Endodermal cell (in vitro differentiated cells): ENCODE measurements at regions not wholly inside any gene's neighbourhood (a gene's known extent, or its start where the extent isn't known, plus 50 kb on each side); places are given as distances from the start of the nearest gene placed in this dataset.

ENCODE experiments used
- DNase-seq: peaks from one replicate; pipeline ENCODE4 v3.0.0-alpha.2; 2017
- H3K27ac ChIP-seq: 2 replicates; pipeline ENCODE4 v1.5.1; 2013; ENCODE audit warnings: mild to moderate bottlenecking, low read depth, low read length, moderate library complexity
- H3K27me3 ChIP-seq: 2 replicates; pipeline ENCODE4 v1.6.1; 2013; ENCODE audit warnings: mild to moderate bottlenecking, low read length, moderate library complexity; ENCODE audit not compliant: insufficient read depth, control insufficient read depth, poor library complexity, severe bottlenecking
- H3K36me3 ChIP-seq: 2 replicates; pipeline ENCODE4 v1.7.0; 2013; ENCODE audit warnings: mild to moderate bottlenecking, low read length, moderate library complexity; ENCODE audit not compliant: control insufficient read depth, insufficient read depth
- H3K4me1 ChIP-seq: one replicate; pipeline ENCODE4 v1.7.0; 2013; ENCODE audit warnings: low read length; ENCODE audit not compliant: control insufficient read depth, insufficient read depth
- H3K4me3 ChIP-seq: 2 replicates; pipeline ENCODE4 v1.5.1; 2013; ENCODE audit warnings: mild to moderate bottlenecking, low read length, moderate library complexity
- H3K9ac ChIP-seq: 2 replicates; pipeline ENCODE4 v1.6.1; 2013; ENCODE audit warnings: mild to moderate bottlenecking, low read length, moderate library complexity; ENCODE audit not compliant: poor library complexity, severe bottlenecking; ENCODE audit errors: extremely low read depth
- H3K9me3 ChIP-seq: 2 replicates; pipeline ENCODE4 v1.6.1; 2013; ENCODE audit warnings: mild to moderate bottlenecking, low read length, moderate library complexity; ENCODE audit not compliant: control insufficient read depth
- H3K27ac Mint-ChIP-seq: 2 replicates; pipeline ENCODE4 v1.8.0; 2020; ENCODE audit warnings: mixed read lengths
- H3K27me3 Mint-ChIP-seq: 2 replicates; pipeline ENCODE4 v1.8.0; 2021; ENCODE audit warnings: mild to moderate bottlenecking, mixed read lengths; ENCODE audit not compliant: insufficient read depth
- H3K36me3 Mint-ChIP-seq: 2 replicates; pipeline ENCODE4 v1.8.0; 2020; ENCODE audit warnings: low read depth, mixed read lengths
- H3K4me1 Mint-ChIP-seq: 2 replicates; pipeline ENCODE4 v1.8.0; 2020; ENCODE audit warnings: mixed read lengths
- H3K4me3 Mint-ChIP-seq: 2 replicates; pipeline ENCODE4 v1.8.0; 2020; ENCODE audit warnings: mild to moderate bottlenecking, moderate library complexity, mixed read lengths
- H3K9me3 Mint-ChIP-seq: 2 replicates; pipeline ENCODE4 v1.8.0; 2020; ENCODE audit warnings: mild to moderate bottlenecking, mixed read lengths
- whole genome bisulfite sequencing, 2 experiments: methylation state at CpG; one replicate each; pipeline versions ENCODE4 v1.1.5 to v1.1.7; 2013; ENCODE audit warnings: missing lambda C conversion rate in 2 of 2, mixed read lengths in 1 of 2; ENCODE audit not compliant: insufficient coverage in 1 of 2, insufficient read length in 1 of 2; 5-methylcytosine and 5-hydroxymethylcytosine counted together
- TF ChIP-seq, protein P1 (sequence below): fragments of 200-600 bp; sonication (generic); conservative IDR thresholded peaks from 2 replicates; pipeline ENCODE4 v1.5.0; 2021; ENCODE audit warnings: antibody characterized with exemption, mild to moderate bottlenecking

GRCh38 chr2:236667526-236667925 is 97.9 kb downstream of the ACKR3 start:
- Mint-ChIP-seq H3K4me1 (peaks cover 6% of the 10 kb centered on the region), H3K9me3 (peaks cover 14% of the 10 kb centered on the region), H3K4me3 (no peak overlapping the region), H3K27ac (no peak overlapping the region), H3K27me3 (peaks cover 9% of the 10 kb centered on the region), H3K36me3 (peaks cover 8% of the 10 kb centered on the region)
- TF ChIP-seq, protein P1, sequence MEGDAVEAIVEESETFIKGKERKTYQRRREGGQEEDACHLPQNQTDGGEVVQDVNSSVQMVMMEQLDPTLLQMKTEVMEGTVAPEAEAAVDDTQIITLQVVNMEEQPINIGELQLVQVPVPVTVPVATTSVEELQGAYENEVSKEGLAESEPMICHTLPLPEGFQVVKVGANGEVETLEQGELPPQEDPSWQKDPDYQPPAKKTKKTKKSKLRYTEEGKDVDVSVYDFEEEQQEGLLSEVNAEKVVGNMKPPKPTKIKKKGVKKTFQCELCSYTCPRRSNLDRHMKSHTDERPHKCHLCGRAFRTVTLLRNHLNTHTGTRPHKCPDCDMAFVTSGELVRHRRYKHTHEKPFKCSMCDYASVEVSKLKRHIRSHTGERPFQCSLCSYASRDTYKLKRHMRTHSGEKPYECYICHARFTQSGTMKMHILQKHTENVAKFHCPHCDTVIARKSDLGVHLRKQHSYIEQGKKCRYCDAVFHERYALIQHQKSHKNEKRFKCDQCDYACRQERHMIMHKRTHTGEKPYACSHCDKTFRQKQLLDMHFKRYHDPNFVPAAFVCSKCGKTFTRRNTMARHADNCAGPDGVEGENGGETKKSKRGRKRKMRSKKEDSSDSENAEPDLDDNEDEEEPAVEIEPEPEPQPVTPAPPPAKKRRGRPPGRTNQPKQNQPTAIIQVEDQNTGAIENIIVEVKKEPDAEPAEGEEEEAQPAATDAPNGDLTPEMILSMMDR, result no peak
- peaks cover 13% of the 10 kb centered on the region for H3K9me3 ChIP-seq
- H3K27me3 ChIP-seq, result no peaks in the 10 kb centered on the region
- H3K36me3 ChIP-seq, result no peaks in the 10 kb centered on the region
- DNase-seq, result no peak
- no peak overlapping the region for H3K9ac ChIP-seq
- H3K27ac ChIP-seq, result no peak overlapping the region
- no peak overlapping the region for H3K4me3 ChIP-seq
- peaks cover 7% of the 10 kb centered on the region for H3K4me1 ChIP-seq
- 98% methylated on average over 4 of the region's 4 CpGs; no CpG with 5 or more reads in 1 of the 2 experiments for WGBS, 2 experiments

- H3K36me3 Mint-ChIP-seq, result peaks cover 8% of the 10 kb centered on the region
- DNase-seq, result no peak
- H3K4me1 Mint-ChIP-seq, result peaks cover 6% of the 10 kb centered on the region
- no peaks in the 10 kb centered on the region for H3K27me3 ChIP-seq
- peaks cover 7% of the 10 kb centered on the region for H3K4me1 ChIP-seq
- no peak overlapping the region for H3K4me3 ChIP-seq
- H3K27ac Mint-ChIP-seq, result no peak overlapping the region
- H3K9me3 Mint-ChIP-seq, result peaks cover 23% of the 10 kb centered on the region
- WGBS, 2 experiments, result 90 to 95% methylated on average over 2 to 8 of the region's 8 CpGs
- TF ChIP-seq, protein P1, result no peak
- H3K27me3 Mint-ChIP-seq, result peaks cover 9% of the 10 kb centered on the region
- no peak overlapping the region for H3K9ac ChIP-seq
- H3K36me3 ChIP-seq, result no peaks in the 10 kb centered on the region
- H3K4me3 Mint-ChIP-seq, result no peak overlapping the region
- peaks cover 19% of the 10 kb centered on the region for H3K9me3 ChIP-seq
- H3K27ac ChIP-seq, result no peak overlapping the region
Observed at GRCh38 chr2:236668531-236668969, 98.9 kb downstream of the ACKR3 start.

DNA sequence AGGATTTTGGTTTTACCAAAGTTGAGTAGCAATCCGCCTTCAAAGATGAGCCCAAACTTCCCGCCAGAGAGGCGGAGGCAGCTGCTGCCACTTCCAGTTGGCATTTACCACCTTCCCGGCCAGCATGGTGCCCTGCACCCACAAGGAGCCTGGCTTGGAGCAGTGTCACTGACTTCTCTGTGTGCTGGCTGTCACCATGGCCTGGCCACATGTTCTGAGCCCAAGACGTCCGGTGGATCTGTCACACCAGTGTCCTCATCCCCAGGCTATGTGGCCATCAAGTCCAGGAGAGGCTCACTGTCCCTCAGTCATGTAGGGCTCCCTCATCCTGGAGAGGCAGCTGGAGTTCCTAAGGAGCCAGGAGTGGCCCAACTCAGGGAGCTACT is 100.6 kb downstream of the ACKR3 start:
- Mint-ChIP-seq H3K27me3 (peaks cover 11% of the 10 kb centered on the region), H3K27ac (no peak overlapping the region), H3K4me3 (no peak overlapping the region), H3K4me1 (peaks cover 6% of the 10 kb centered on the region), H3K9me3 (peaks cover 33% of the 10 kb centered on the region), H3K36me3 (peaks cover 8% of the 10 kb centered on the region)
- Histone ChIP-seq H3K27ac (no peak overlapping the region), H3K27me3 (no peaks in the 10 kb centered on the region), H3K4me3 (no peak overlapping the region), H3K36me3 (no peaks in the 10 kb centered on the region), H3K4me1 (peaks cover 7% of the 10 kb centered on the region), H3K9me3 (peaks cover 26% of the 10 kb centered on the region), H3K9ac (no peak overlapping the region)
- 92 to 93% methylated on average over 6 of the region's 6 CpGs for WGBS, 2 experiments
- DNase-seq, result no peak
- TF ChIP-seq, protein P1, result no peak
